Mesothelial cell of epicardium (in vitro differentiated cells): ENCODE measurements at regions not wholly inside any gene's neighbourhood (a gene's known extent, or its start where the extent isn't known, plus 50 kb on each side); places are given as distances from the start of the nearest gene placed in this dataset.
"Not testable (repeated sequence)": the region's sequence is repeated elsewhere in the genome, so short reads cannot be mapped to it uniquely, and the experiment has no call there.

ENCODE experiments used
- DNase-seq, 2 experiments: peaks; one replicate each; pipeline ENCODE4 v3.0.0; 2021; ENCODE audit warnings: low spot score in 2 of 2; ENCODE audit not compliant: unreplicated experiment in 2 of 2
- H3K27ac Mint-ChIP-seq: 2 replicates; pipeline ENCODE4 v1.8.0; 2021; ENCODE audit warnings: mixed read lengths
- H3K27me3 Mint-ChIP-seq: 2 replicates; pipeline ENCODE4 v1.8.0; 2021; ENCODE audit warnings: low read depth, mixed read lengths
- H3K36me3 Mint-ChIP-seq: 2 replicates; pipeline ENCODE4 v1.8.0; 2021; ENCODE audit warnings: mixed read lengths
- H3K4me1 Mint-ChIP-seq: 2 replicates; pipeline ENCODE4 v1.8.0; 2021; ENCODE audit warnings: mixed read lengths
- H3K4me3 Mint-ChIP-seq: 2 replicates; pipeline ENCODE4 v1.8.0; 2021; ENCODE audit warnings: mild to moderate bottlenecking, moderate library complexity, mixed read lengths
- H3K9me3 Mint-ChIP-seq: 2 replicates; pipeline ENCODE4 v1.8.0; 2021; ENCODE audit warnings: mixed read lengths
- TF ChIP-seq, protein P1 (sequence below): fragments of 200-600 bp; sonication (generic); IDR thresholded peaks from one replicate; pipeline ENCODE4 v1.5.0; 2021; ENCODE audit warnings: antibody characterized with exemption; ENCODE audit not compliant: unreplicated experiment

DNA sequence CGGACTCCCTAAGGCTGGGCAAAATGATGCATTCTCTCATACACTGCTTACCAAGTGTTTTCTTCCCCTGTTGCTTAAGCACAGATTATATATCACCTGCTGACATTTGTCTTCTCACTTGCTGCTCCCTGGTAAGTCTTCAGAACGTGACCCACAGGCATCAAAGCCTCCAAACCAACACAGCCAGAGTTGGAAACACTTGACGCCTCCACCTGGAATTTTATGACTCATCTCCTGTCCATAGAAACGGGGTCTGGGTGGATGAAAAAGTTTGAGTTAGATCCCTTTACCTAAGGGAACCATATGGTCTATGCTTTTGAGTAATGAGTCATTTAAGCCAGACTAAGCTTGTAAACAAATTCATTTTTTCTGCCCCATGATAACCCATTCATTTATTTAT lies 251.6 kb downstream of the USP46 start:
- Mint-ChIP-seq H3K4me1 (peaks cover 2% of the 10 kb centered on the region), H3K9me3 (peaks cover 16% of the 10 kb centered on the region), H3K36me3 (no peaks in the 10 kb centered on the region), H3K4me3 (no peak overlapping the region), H3K27me3 (no peaks in the 10 kb centered on the region), H3K27ac (no peak overlapping the region)
- TF ChIP-seq, protein P1, sequence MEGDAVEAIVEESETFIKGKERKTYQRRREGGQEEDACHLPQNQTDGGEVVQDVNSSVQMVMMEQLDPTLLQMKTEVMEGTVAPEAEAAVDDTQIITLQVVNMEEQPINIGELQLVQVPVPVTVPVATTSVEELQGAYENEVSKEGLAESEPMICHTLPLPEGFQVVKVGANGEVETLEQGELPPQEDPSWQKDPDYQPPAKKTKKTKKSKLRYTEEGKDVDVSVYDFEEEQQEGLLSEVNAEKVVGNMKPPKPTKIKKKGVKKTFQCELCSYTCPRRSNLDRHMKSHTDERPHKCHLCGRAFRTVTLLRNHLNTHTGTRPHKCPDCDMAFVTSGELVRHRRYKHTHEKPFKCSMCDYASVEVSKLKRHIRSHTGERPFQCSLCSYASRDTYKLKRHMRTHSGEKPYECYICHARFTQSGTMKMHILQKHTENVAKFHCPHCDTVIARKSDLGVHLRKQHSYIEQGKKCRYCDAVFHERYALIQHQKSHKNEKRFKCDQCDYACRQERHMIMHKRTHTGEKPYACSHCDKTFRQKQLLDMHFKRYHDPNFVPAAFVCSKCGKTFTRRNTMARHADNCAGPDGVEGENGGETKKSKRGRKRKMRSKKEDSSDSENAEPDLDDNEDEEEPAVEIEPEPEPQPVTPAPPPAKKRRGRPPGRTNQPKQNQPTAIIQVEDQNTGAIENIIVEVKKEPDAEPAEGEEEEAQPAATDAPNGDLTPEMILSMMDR = no peak
- no peak for DNase-seq

DNA sequence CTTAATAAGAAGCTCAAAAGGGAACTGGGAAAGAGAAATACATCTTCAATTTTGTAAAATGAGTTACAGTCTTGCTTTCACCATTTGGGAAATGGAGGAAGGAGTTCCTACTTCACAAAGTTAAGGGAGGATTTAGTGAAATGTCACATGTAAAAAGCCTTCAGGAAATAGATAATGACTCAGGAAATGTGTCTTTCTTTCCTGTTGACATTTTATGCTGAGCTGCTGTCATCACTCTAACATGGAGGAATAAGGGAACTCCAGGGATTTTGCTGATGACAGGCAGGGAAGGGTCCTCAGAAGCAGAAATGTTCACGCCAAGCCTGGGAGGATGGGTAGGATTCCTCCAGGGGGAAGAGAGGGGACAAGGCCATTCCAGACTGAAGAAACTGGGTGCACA lies 251.1 kb downstream of the USP46 start:
- no peaks in the 10 kb centered on the region for H3K27me3 Mint-ChIP-seq
- TF ChIP-seq, protein P1 = no peak
- peaks cover 2% of the 10 kb centered on the region for H3K4me1 Mint-ChIP-seq
- no peaks in the 10 kb centered on the region for H3K36me3 Mint-ChIP-seq
- H3K4me3 Mint-ChIP-seq = no peak overlapping the region
- peaks cover 19% of the 10 kb centered on the region for H3K9me3 Mint-ChIP-seq
- H3K27ac Mint-ChIP-seq = no peak overlapping the region
- no peak for DNase-seq

DNA sequence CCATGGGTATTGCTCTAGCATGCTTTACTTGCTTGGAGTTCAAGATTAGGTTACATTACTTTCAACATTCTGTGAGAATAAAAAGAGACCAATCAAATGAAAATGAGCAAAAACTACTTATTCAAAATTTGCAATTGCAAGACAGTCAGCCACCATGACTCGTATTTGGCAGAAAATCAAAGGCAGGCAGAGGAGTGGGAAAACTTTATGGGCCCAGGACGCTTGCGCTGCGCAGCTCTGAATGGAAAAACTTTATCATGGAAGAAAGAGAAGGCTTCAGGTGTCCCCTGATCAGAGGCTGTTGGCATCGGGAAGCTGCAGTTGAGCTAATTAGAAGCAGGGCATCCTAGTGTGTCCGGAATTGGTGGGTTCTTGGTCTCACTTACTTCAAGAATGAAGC lies 250.6 kb downstream of the USP46 start:
- DNase-seq = no peak
- Mint-ChIP-seq H3K9me3 (peaks cover 22% of the 10 kb centered on the region), H3K27me3 (no peaks in the 10 kb centered on the region), H3K4me1 (peaks cover 2% of the 10 kb centered on the region), H3K4me3 (no peak overlapping the region), H3K27ac (no peak overlapping the region), H3K36me3 (no peaks in the 10 kb centered on the region)
- TF ChIP-seq, protein P1 = no peak

DNA sequence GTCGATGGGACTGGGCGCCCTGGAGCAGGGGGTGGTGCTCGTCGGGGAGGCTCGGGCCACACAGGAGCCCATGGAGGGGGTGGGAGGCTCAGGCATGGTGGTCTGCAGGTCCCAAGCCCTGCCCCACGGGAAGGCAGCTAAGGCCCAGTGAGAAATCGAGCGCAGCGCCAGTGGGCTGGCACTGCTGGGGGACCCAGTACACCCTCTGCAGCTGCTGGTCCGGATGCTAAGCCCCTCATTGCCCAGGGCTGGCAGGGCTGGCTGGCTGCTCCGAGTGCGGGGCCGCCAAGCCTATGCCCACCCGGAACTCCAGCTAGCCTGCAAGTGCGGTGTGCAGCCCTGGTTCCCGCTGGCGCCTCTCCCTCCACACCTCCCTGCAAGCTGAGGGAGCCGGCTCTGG lies 249.3 kb downstream of the USP46 start:
- not testable (repeated sequence) for H3K4me3 Mint-ChIP-seq, H3K27me3 Mint-ChIP-seq, H3K36me3 Mint-ChIP-seq, DNase-seq, H3K4me1 Mint-ChIP-seq, H3K27ac Mint-ChIP-seq
- peaks cover 22% of the 10 kb centered on the region for H3K9me3 Mint-ChIP-seq

DNA sequence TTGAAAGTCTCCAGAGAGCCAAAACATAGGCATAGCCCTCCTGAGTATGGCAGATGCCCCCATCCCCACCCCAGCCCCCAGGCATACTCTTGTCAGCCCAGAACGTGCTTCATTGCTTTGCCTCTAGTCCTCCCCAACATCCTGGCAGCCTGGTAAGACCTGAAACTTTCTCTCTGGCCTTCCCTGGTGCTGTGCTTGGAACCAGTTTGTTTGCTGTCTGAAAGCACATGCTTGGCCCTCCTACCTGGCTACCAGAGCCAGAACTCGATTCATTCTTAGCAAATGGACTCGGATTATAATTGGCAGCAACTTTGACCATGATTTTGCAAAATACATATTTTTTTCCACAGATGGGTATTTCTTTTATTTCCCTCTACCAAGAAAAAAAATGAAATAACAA lies 248.1 kb downstream of the USP46 start:
- H3K9me3 Mint-ChIP-seq = peaks cover 22% of the 10 kb centered on the region
- no peaks in the 10 kb centered on the region for H3K36me3 Mint-ChIP-seq
- H3K27ac Mint-ChIP-seq = no peak overlapping the region
- peaks cover 2% of the 10 kb centered on the region for H3K4me1 Mint-ChIP-seq
- no peak for DNase-seq
- H3K27me3 Mint-ChIP-seq = no peaks in the 10 kb centered on the region
- TF ChIP-seq, protein P1 = no peak
- no peak overlapping the region for H3K4me3 Mint-ChIP-seq

DNA sequence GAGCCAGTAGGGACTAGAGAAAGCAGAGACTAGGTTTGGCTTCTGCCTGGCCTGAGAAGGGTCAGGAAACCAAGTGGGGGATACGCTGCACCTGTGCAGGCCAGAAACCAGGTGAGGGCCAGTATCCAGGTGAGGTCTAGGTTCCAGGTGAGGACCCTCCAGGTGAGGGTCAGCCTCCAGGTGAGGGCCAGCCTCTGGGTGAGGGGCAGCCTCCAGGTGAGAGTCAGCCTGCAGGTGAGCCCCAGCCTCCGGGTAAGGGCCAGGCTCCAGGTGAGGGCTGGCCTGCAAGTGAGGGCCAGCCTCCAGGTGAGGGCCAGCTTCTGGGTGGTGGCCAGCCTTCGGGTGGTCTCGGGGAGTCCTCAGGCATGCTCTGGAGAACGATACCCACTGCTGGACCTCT lies 238.8 kb downstream of the USP46 start:
- no peaks in the 10 kb centered on the region for H3K36me3 Mint-ChIP-seq
- TF ChIP-seq, protein P1 = no peak
- H3K27ac Mint-ChIP-seq = no peak overlapping the region
- H3K4me1 Mint-ChIP-seq = peaks cover 6% of the 10 kb centered on the region
- no peak overlapping the region for H3K4me3 Mint-ChIP-seq
- no peak for DNase-seq
- no peaks in the 10 kb centered on the region for H3K27me3 Mint-ChIP-seq
- peaks cover 3% of the 10 kb centered on the region for H3K9me3 Mint-ChIP-seq
